ENCODE measurements at regions not wholly inside any gene's neighbourhood (a gene's known extent, or its start where the extent isn't known, plus 50 kb on each side); places are given as distances from the start of the nearest gene placed in this dataset.

- Histone ChIP-seq H2AFZ (no peak overlapping the region), H3K9me2 (replicated peaks; ENCODE audit: insufficient read depth) (no peaks in the 10 kb centered on the region), H3K27me3 (no peaks in the 10 kb centered on the region), H3K27ac (no peak overlapping the region), H3K36me3 (replicated peaks; ENCODE audit: insufficient read depth, low read depth) (no peaks in the 10 kb centered on the region), H3K4me1 (ENCODE audit: insufficient read depth) (no peaks in the 10 kb centered on the region), H4K20me1 (ENCODE audit: insufficient read depth, poor library complexity, severe bottlenecking) (no peaks in the 10 kb centered on the region), H3K9me3 (ENCODE audit: low read depth) (no peaks in the 10 kb centered on the region), H3K79me2 (no peaks in the 10 kb centered on the region), H3K4me3 (no peak overlapping the region), H3K4me2 (no peak overlapping the region)
- DNase-seq (ENCODE audit: low spot score), result no peak
- TF ChIP-seq EZH2 (IDR thresholded peaks at IDR 0.05; ENCODE audit: borderline replicate concordance) (no peak), EZH2phosphoT487 (IDR thresholded peaks at IDR 0.05; ENCODE audit: low read depth, severe bottlenecking, unreplicated experiment) (no peak), CTCF (IDR thresholded peaks at IDR 0.05; ENCODE audit: poor library complexity) (no peak)
- WGBS (ENCODE audit: low lambda C conversion rate, missing lambda C conversion rate), result 89% methylated on average over 11 of the region's 11 CpGs
These were observed 71.1 kb upstream of the SOX5 start for GRCh38 chr12:24020397-24021163.

DNA sequence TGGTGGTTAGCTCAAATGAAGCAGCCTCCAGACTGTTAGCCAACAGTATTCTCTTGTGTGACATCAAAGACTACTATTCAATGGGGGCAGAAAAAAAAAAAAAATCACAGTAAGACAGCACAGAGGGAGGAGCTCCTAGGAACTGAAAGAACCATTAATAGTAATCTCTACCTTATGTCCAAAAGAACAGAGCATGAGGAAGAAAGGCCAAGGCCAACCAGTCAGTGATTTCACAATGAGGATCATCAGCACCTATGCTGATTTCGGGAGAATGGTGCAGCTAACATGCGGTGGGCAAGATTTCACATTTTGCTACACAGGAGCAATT, 66.3 kb upstream of the SOX5 start:
- Histone ChIP-seq H3K9me2 (replicated peaks; ENCODE audit: insufficient read depth) (no peaks in the 10 kb centered on the region), H3K4me1 (ENCODE audit: insufficient read depth) (no peaks in the 10 kb centered on the region), H3K27ac (no peak overlapping the region), H2AFZ (no peak overlapping the region), H4K20me1 (ENCODE audit: insufficient read depth, poor library complexity, severe bottlenecking) (no peaks in the 10 kb centered on the region), H3K9me3 (ENCODE audit: low read depth) (no peaks in the 10 kb centered on the region), H3K27me3 (no peaks in the 10 kb centered on the region), H3K4me2 (no peak overlapping the region), H3K36me3 (replicated peaks; ENCODE audit: insufficient read depth, low read depth) (no peaks in the 10 kb centered on the region), H3K4me3 (no peak overlapping the region), H3K79me2 (no peaks in the 10 kb centered on the region)
- DNase-seq (ENCODE audit: low spot score), result no peak
- WGBS (ENCODE audit: low lambda C conversion rate, missing lambda C conversion rate), result 87% methylated on average over 2 of the region's 2 CpGs
- no peak for TF ChIP-seq CTCF (IDR thresholded peaks at IDR 0.05; ENCODE audit: poor library complexity)
- TF ChIP-seq EZH2 (IDR thresholded peaks at IDR 0.05; ENCODE audit: borderline replicate concordance), result no peak
- no peak for TF ChIP-seq EZH2phosphoT487 (IDR thresholded peaks at IDR 0.05; ENCODE audit: low read depth, severe bottlenecking, unreplicated experiment)

- no peaks in the 10 kb centered on the region for H4K20me1 ChIP-seq (ENCODE audit: insufficient read depth, poor library complexity, severe bottlenecking)
- no peak overlapping the region for H2AFZ ChIP-seq
- no peak overlapping the region for H3K4me2 ChIP-seq
- no peaks in the 10 kb centered on the region for H3K9me2 ChIP-seq (replicated peaks; ENCODE audit: insufficient read depth)
- WGBS (ENCODE audit: low lambda C conversion rate, missing lambda C conversion rate), result 79% methylated on average over 10 of the region's 10 CpGs
- no peak overlapping the region for H3K27ac ChIP-seq
- H3K79me2 ChIP-seq, result no peaks in the 10 kb centered on the region
- no peak for TF ChIP-seq CTCF (IDR thresholded peaks at IDR 0.05; ENCODE audit: poor library complexity)
- no peak for TF ChIP-seq EZH2 (IDR thresholded peaks at IDR 0.05; ENCODE audit: borderline replicate concordance)
- TF ChIP-seq EZH2phosphoT487 (IDR thresholded peaks at IDR 0.05; ENCODE audit: low read depth, severe bottlenecking, unreplicated experiment), result no peak
- DNase-seq (ENCODE audit: low spot score), result no peak
- no peaks in the 10 kb centered on the region for H3K4me1 ChIP-seq (ENCODE audit: insufficient read depth)
- H3K9me3 ChIP-seq (ENCODE audit: low read depth), result no peaks in the 10 kb centered on the region
- H3K4me3 ChIP-seq, result no peak overlapping the region
- H3K36me3 ChIP-seq (replicated peaks; ENCODE audit: insufficient read depth, low read depth), result no peaks in the 10 kb centered on the region
- H3K27me3 ChIP-seq, result no peaks in the 10 kb centered on the region
These were observed 65.7 kb upstream of the SOX5 start for GRCh38 chr12:24014915-24015832.
